Liver (tissue), 8 donors: ENCODE measurements at regions not wholly inside any gene's neighbourhood (a gene's known extent, or its start where the extent isn't known, plus 50 kb on each side); places are given as distances from the start of the nearest gene placed in this dataset.

Source experiments
- DNase-seq: peaks from one replicate; pipeline ENCODE4 v3.0.0-alpha.2; 2017; ENCODE audit warnings: low spot score
- H3K27ac ChIP-seq, 2 donors: one replicate each; pipeline ENCODE4 v1.7.0; 2013; ENCODE audit warnings: inconsistent platforms in 2 of 2, low read length in 2 of 2, control low read depth in 1 of 2, low read depth in 1 of 2, mild to moderate bottlenecking in 1 of 2
- H3K27me3 ChIP-seq, 4 donors: one replicate each; pipeline versions ENCODE4 v1.6.1 to v1.7.0; 2013; ENCODE audit warnings: low read length in 3 of 4, inconsistent platforms in 1 of 4, mild to moderate bottlenecking in 1 of 4, moderate library complexity in 1 of 4; ENCODE audit not compliant: control insufficient read depth in 4 of 4, insufficient read depth in 4 of 4
- H3K36me3 ChIP-seq, 4 donors: one replicate each; pipeline versions ENCODE4 v1.6.1 to v1.7.0; 2013; ENCODE audit warnings: low read length in 3 of 4, mild to moderate bottlenecking in 3 of 4, low read depth in 1 of 4, moderate library complexity in 1 of 4; ENCODE audit not compliant: control insufficient read depth in 4 of 4, insufficient read depth in 3 of 4
- H3K4me1 ChIP-seq, 4 donors: one replicate each; pipeline versions ENCODE4 v1.6.1 to v1.7.0; 2013; ENCODE audit warnings: low read length in 3 of 4, mild to moderate bottlenecking in 3 of 4, moderate library complexity in 1 of 4; ENCODE audit not compliant: control insufficient read depth in 4 of 4, insufficient read depth in 4 of 4
- H3K4me3 ChIP-seq, 3 donors: one replicate each; pipeline versions ENCODE4 v1.6.1 to v1.7.0; 2013; ENCODE audit warnings: low read length in 3 of 3, control low read depth in 1 of 3, low read depth in 1 of 3, mild to moderate bottlenecking in 1 of 3
- H3K9ac ChIP-seq, 2 donors: one replicate each; pipeline ENCODE4 v1.7.0; 2013; ENCODE audit warnings: low read length in 2 of 2, mild to moderate bottlenecking in 2 of 2, moderate library complexity in 2 of 2, control low read depth in 1 of 2, low read depth in 1 of 2
- H3K9me3 ChIP-seq, 4 donors: one replicate each; pipeline versions ENCODE4 v1.6.1 to v1.7.0; 2013; ENCODE audit warnings: low read length in 3 of 4; ENCODE audit not compliant: control insufficient read depth in 4 of 4
- EGR1 ChIP-seq, 2 donors: IDR thresholded peaks; 2 replicates each; pipeline ENCODE4 v1.6.1; 2016 to 2018; ENCODE audit warnings: antibody characterized with exemption in 2 of 2, low read depth in 2 of 2
- FOXA1 ChIP-seq: IDR thresholded peaks from 2 replicates; pipeline ENCODE4 v1.6.1; 2016; ENCODE audit warnings: antibody characterized with exemption
- FOXA2 ChIP-seq: IDR thresholded peaks from 2 replicates; pipeline ENCODE4 v1.6.1; 2016; ENCODE audit warnings: antibody characterized with exemption
- GABPA ChIP-seq, 2 donors: IDR thresholded peaks in 1 of 2; conservative IDR thresholded peaks in 1 of 2; 2 replicates each; pipeline ENCODE4 v1.6.1; 2016; ENCODE audit warnings: antibody characterized with exemption in 2 of 2, mild to moderate bottlenecking in 1 of 2, moderate library complexity in 1 of 2
- HNF4A ChIP-seq, 2 donors: conservative IDR thresholded peaks; 2 replicates each; pipeline ENCODE4 v1.6.1; 2016; ENCODE audit warnings: antibody characterized with exemption in 2 of 2, mild to moderate bottlenecking in 2 of 2
- HNF4G ChIP-seq: IDR thresholded peaks from 2 replicates; pipeline ENCODE4 v1.6.1; 2016; ENCODE audit warnings: antibody characterized with exemption
- NR2F2 ChIP-seq: IDR thresholded peaks from 2 replicates; pipeline ENCODE4 v1.6.1; 2016; ENCODE audit warnings: antibody characterized with exemption
- RAD21 ChIP-seq, 2 donors: IDR thresholded peaks; 2 replicates each; pipeline ENCODE4 v1.6.1; 2016; ENCODE audit warnings: antibody characterized with exemption in 2 of 2, mild to moderate bottlenecking in 2 of 2
- REST ChIP-seq: IDR thresholded peaks from 2 replicates; pipeline ENCODE4 v1.6.1; 2016; ENCODE audit warnings: antibody characterized with exemption, mild to moderate bottlenecking
- RXRA ChIP-seq, 2 donors: IDR thresholded peaks; 2 replicates each; pipeline ENCODE4 v1.6.1; 2017 to 2018; ENCODE audit warnings: antibody characterized with exemption in 2 of 2, mild to moderate bottlenecking in 1 of 2
- SP1 ChIP-seq: IDR thresholded peaks from 2 replicates; pipeline ENCODE4 v1.6.1; 2018; ENCODE audit warnings: antibody characterized with exemption, mild to moderate bottlenecking
- TAF1 ChIP-seq: conservative IDR thresholded peaks from 2 replicates; pipeline ENCODE4 v1.6.1; 2016; ENCODE audit warnings: antibody characterized with exemption, mild to moderate bottlenecking
- YY1 ChIP-seq: IDR thresholded peaks from 2 replicates; pipeline ENCODE4 v1.6.1; 2016; ENCODE audit warnings: antibody characterized with exemption, mild to moderate bottlenecking
- ZBTB33 ChIP-seq: IDR thresholded peaks from 2 replicates; pipeline ENCODE4 v1.6.1; 2016; ENCODE audit warnings: antibody characterized with exemption
- WGBS: extraction: QIAGEN DNeasy Blood & Tissue Kit; methylation state at CpG from one replicate; pipeline ENCODE4 v1.1.7; 2013; 5-methylcytosine and 5-hydroxymethylcytosine counted together
- TF ChIP-seq, protein P1 (sequence below): fragments of 150-350 bp; IDR thresholded peaks from 2 replicates; pipeline ENCODE4 v1.5.1; 2017; ENCODE audit warnings: improper control_type of control experiment, low read depth, low read length; ENCODE audit not compliant: missing input control
- TF ChIP-seq, protein P2 (sequence below): IDR thresholded peaks from 2 replicates; pipeline ENCODE4 v1.6.1; 2016; ENCODE audit warnings: antibody characterized with exemption
- TF ChIP-seq, protein P3 (sequence below): IDR thresholded peaks from 2 replicates; pipeline ENCODE4 v1.6.1; 2016; ENCODE audit warnings: antibody characterized with exemption
- donor health status: healthy.
- donor health status: healthy.
- donor health status: healthy.
- donor health status: healthy.
- donor health status: healthy.

DNA sequence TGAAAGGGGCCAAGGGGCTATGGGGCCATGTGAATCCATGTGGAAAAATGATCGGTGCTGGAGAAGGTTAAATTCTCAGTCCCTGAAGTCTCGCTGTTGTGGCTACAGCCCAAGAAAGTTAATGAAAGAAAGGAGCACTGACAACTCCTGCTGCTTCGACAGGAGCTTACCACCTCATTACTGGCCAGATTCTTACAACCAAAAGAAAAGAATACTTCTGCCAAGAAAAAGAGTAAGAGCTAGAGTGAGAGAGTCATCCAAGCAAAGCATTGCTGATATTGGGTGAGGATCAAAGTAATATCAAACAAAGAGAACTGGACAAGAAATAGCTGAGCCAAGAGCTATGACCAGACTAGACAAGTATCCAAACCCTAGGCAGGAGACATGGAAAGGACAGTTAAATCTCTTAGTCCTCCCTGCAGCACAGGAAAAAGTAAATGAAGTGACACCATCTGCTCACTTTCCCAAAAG is 348.4 kb upstream of the PLSCR5 start:
- no peaks in the 10 kb centered on the region for H3K4me1 ChIP-seq
- H3K9me3 ChIP-seq = no peaks in the 10 kb centered on the region
- TF ChIP-seq ZBTB33 (no peak), FOXA1 (no peak), HNF4G (no peak), YY1 (no peak), NR2F2 (no peak), SP1 (no peak), HNF4A (conservative IDR thresholded peaks at IDR 0.05) (no peak), RXRA (IDR thresholded peaks at IDR 0.05) (no peak), FOXA2 (no peak), GABPA (IDR thresholded peaks at IDR 0.05 in 1 of 2, conservative IDR thresholded peaks at IDR 0.05 in 1 of 2) (no peak)
- TF ChIP-seq, protein P1, sequence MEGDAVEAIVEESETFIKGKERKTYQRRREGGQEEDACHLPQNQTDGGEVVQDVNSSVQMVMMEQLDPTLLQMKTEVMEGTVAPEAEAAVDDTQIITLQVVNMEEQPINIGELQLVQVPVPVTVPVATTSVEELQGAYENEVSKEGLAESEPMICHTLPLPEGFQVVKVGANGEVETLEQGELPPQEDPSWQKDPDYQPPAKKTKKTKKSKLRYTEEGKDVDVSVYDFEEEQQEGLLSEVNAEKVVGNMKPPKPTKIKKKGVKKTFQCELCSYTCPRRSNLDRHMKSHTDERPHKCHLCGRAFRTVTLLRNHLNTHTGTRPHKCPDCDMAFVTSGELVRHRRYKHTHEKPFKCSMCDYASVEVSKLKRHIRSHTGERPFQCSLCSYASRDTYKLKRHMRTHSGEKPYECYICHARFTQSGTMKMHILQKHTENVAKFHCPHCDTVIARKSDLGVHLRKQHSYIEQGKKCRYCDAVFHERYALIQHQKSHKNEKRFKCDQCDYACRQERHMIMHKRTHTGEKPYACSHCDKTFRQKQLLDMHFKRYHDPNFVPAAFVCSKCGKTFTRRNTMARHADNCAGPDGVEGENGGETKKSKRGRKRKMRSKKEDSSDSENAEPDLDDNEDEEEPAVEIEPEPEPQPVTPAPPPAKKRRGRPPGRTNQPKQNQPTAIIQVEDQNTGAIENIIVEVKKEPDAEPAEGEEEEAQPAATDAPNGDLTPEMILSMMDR = no peak
- TF ChIP-seq, protein P2, sequence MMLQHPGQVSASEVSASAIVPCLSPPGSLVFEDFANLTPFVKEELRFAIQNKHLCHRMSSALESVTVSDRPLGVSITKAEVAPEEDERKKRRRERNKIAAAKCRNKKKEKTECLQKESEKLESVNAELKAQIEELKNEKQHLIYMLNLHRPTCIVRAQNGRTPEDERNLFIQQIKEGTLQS = no peak
- TF ChIP-seq, protein P3, sequence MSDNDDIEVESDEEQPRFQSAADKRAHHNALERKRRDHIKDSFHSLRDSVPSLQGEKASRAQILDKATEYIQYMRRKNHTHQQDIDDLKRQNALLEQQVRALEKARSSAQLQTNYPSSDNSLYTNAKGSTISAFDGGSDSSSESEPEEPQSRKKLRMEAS = no peak
- H3K9ac ChIP-seq = no peak overlapping the region
- H3K27me3 ChIP-seq = no peaks in the 10 kb centered on the region
- no peak overlapping the region for H3K27ac ChIP-seq
- H3K36me3 ChIP-seq = no peaks in the 10 kb centered on the region
- no peak for DNase-seq
- 59% methylated on average over 3 of the region's 3 CpGs for WGBS
- no peak overlapping the region for H3K4me3 ChIP-seq

DNA sequence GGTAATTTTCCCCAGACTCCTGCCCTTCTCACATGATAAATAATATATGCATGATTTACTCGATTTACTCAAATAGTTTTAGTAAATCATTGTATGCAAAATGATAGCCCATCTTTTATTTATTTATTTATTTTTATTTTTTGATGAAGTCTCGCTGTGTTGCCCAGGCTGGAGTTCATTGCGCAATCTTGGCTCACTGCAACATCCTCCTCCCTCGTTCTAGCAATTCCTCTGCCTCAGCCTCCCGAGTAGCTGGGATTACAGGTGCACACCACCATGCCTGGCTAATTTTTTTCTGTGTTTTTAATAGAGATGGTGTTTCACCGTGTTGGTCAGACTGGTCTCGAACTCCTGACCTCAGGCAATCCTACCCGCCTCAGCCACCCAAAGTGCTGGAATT is 343.8 kb upstream of the PLSCR5 start:
- Histone ChIP-seq H3K4me3 (no peak overlapping the region), H3K36me3 (no peaks in the 10 kb centered on the region), H3K27me3 (no peaks in the 10 kb centered on the region), H3K9me3 (no peaks in the 10 kb centered on the region), H3K9ac (no peak overlapping the region), H3K27ac (no peak overlapping the region), H3K4me1 (no peaks in the 10 kb centered on the region)
- no peak for DNase-seq
- WGBS = 75% methylated on average over 8 of the region's 8 CpGs
- TF ChIP-seq TAF1 (no peak), FOXA2 (no peak), ZBTB33 (no peak), HNF4G (no peak), YY1 (no peak), RAD21 (IDR thresholded peaks at IDR 0.05) (no peak), SP1 (no peak), HNF4A (conservative IDR thresholded peaks at IDR 0.05) (no peak), FOXA1 (no peak), EGR1 (IDR thresholded peaks at IDR 0.05; ENCODE audit: low read depth in 2 of 2) (no peak), REST (no peak), RXRA (IDR thresholded peaks at IDR 0.05) (no peak), GABPA (IDR thresholded peaks at IDR 0.05 in 1 of 2, conservative IDR thresholded peaks at IDR 0.05 in 1 of 2) (no peak), NR2F2 (no peak)
- TF ChIP-seq, protein P3 = no peak
- TF ChIP-seq, protein P1 = no peak
